Activated T-cell treated with anti-CD3 and anti-CD28 coated beads, Interleukin-2, amount 50 U/mL, for 24 hours (primary cell): ENCODE measurements at regions not wholly inside any gene's neighbourhood (a gene's known extent, or its start where the extent isn't known, plus 50 kb on each side); places are given as distances from the start of the nearest gene placed in this dataset.
"Not testable (repeated sequence)": the region's sequence is repeated elsewhere in the genome, so short reads cannot be mapped to it uniquely, and the experiment has no call there.

Source experiments
- DNase-seq: peaks from one replicate; pipeline ENCODE4 v3.0.0-alpha.2; 2020
- H3K27ac Mint-ChIP-seq: 2 replicates; pipeline ENCODE4 v1.8.0; 2020; ENCODE audit warnings: mild to moderate bottlenecking, mixed read lengths
- H3K27me3 Mint-ChIP-seq: 2 replicates; pipeline ENCODE4 v1.8.0; 2020; ENCODE audit warnings: mixed read lengths
- H3K36me3 Mint-ChIP-seq: 2 replicates; pipeline ENCODE4 v1.8.0; 2020; ENCODE audit warnings: low read depth, mixed read lengths
- H3K4me1 Mint-ChIP-seq: 2 replicates; pipeline ENCODE4 v1.8.0; 2020; ENCODE audit warnings: low read depth, mixed read lengths
- H3K4me3 Mint-ChIP-seq: 2 replicates; pipeline ENCODE4 v1.8.0; 2020; ENCODE audit warnings: mild to moderate bottlenecking, moderate library complexity, mixed read lengths
- H3K9me3 Mint-ChIP-seq: 2 replicates; pipeline ENCODE4 v1.8.0; 2020; ENCODE audit warnings: mixed read lengths

DNA sequence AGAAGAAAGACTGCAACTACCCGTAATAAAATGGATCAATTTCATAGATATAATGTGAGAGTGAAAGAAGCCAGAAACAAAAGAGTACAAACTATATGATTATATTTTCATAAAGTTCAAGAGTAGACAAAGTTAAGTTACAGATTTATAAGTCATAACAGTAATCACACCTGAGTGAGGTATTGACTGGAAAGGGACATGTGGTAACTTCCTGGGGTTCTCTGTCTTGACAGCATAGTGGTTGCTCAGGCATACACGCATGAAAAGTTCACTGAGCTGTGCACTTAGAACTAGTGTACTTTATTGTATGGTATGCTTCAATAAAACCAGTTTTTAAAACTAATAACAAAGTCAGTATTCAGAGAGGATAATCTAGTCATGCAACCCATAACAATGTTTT, 653.6 kb downstream of the EPM2A start:
- Mint-ChIP-seq H3K4me3 (no peak overlapping the region), H3K27me3 (peaks cover 4% of the 10 kb centered on the region), H3K9me3 (no peaks in the 10 kb centered on the region), H3K27ac (no peak overlapping the region), H3K4me1 (no peaks in the 10 kb centered on the region), H3K36me3 (no peaks in the 10 kb centered on the region)
- no peak for DNase-seq

DNA sequence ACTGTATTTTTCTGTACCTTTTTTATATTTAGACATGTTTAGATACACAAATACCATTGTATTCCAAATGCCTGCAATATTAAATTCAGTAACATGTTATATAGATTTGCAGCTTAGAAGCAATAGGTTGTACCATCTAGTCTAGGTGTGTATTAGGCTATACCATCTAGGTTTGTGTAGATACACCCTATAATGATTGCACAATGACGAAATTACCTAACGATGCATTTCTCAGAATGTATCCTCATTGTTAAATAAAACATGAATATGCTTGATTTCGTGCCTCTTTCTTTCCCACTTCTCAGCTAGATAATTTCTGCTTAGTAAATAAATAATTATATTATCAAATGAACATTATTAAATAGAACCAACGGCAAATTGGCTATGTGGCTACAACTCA, 653.0 kb downstream of the EPM2A start:
- Mint-ChIP-seq H3K36me3 (no peaks in the 10 kb centered on the region), H3K9me3 (no peaks in the 10 kb centered on the region), H3K4me3 (no peak overlapping the region), H3K27me3 (peaks cover 4% of the 10 kb centered on the region), H3K4me1 (no peaks in the 10 kb centered on the region), H3K27ac (no peak overlapping the region)
- no peak for DNase-seq

DNA sequence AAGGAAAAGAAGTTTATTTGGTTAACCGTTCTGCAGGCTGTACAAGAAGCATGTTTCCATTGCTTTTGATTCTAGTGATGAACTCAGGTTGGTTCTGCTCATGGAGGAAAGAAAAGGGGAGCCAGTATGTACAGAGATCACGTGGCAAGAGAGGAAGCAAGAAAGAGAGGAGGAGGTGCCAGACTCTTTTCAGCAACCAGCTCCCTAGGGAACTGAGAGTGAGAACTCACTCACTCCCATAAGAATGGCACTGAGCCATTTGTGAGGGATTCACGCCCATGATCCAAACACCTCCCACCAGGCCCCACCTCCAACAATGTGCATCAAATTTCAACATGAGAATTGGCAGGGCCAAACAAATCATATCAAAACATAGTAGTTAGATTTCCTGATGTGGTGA, 649.1 kb downstream of the EPM2A start:
- Mint-ChIP-seq H3K36me3 (no peaks in the 10 kb centered on the region), H3K4me1 (no peaks in the 10 kb centered on the region), H3K4me3 (no peak overlapping the region), H3K9me3 (no peaks in the 10 kb centered on the region), H3K27me3 (peaks cover 9% of the 10 kb centered on the region), H3K27ac (no peak overlapping the region)
- DNase-seq: no peak

DNA sequence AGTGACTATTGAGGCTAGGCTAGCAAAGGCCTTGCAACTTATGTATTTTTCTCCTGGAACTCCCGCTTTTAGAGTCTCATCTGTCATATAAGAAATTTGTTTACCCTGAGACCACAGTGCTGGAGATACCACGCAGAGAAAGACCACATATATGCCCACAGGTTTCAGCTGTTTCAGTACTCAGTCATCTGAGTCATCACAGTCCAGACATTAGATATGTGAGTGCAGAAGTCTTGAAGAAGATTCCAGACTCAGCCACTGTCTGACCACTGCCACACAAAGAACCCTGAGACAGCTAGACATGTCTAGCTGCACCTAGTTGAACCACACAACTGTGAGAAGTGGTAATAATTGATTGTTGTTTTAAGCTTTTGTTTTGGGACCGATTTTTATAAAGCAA, 648.3 kb downstream of the EPM2A start:
- no peak for DNase-seq
- Mint-ChIP-seq H3K4me3 (no peak overlapping the region), H3K27ac (no peak overlapping the region), H3K9me3 (no peaks in the 10 kb centered on the region), H3K4me1 (no peaks in the 10 kb centered on the region), H3K27me3 (peaks cover 9% of the 10 kb centered on the region), H3K36me3 (no peaks in the 10 kb centered on the region)

DNA sequence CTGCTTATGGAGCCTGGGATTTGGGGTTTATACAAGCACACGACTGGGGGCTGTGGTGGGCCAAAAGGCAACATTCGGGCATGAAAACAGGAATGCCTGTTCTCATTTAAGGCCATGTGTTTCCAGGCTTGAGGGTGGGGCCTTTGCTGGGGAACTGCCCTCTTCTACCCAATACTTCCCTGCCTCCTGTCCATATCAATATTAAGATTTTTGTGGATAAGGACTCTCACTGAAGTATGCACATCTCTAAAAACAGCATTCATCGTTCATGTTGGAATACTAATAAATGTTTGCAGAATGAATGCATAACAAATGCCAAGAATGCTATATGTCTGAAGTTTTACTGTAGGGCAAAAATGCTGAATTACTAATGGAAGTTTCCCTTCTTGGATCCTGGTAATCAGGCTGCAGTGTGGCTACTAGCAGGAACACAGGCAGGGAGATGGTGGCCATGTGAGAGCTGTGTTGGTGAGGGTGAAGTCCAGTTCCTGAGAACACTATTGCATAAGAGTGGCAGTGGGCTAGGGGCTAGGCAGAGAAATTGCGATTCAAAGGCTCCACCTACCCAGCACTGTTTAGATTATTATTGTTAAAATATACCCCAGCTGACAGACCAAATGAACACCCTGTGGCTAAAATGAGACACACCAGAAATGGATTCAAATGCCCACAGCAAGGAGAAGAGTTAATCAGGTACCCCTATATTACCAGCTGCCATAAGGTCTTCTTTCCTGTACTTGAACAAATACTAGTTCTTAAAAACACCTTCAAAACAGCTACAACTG, 644.3 kb downstream of the EPM2A start:
- peaks cover 9% of the 10 kb centered on the region for H3K27me3 Mint-ChIP-seq
- no peaks in the 10 kb centered on the region for H3K9me3 Mint-ChIP-seq

DNA sequence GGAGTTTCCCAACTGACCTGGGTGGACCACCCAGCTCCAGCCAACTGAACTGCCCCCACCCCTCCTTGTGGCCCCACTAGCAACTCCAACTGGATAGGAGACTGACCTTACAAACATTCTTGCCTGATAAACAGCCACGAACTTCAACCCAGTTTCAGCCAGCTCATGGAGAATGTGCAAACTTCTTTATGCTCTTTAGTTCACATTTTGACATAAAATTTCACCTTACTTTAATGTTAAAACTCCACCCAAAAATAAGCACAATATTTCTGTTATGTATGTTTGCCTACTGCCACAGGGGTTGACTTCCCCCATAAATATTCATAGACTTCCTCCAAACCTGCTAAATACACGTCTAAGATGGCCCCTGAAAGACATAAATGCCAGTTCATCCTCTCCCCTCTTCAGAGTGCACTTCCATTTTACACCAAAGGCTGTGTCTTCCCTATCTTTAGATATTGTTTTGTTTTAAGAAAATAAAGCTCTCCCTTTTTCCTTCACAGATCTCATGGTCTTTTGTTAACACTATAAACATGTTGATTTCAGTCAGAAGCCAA, 643.7 kb downstream of the EPM2A start:
- DNase-seq: no peak
- H3K4me1 Mint-ChIP-seq: no peaks in the 10 kb centered on the region
- H3K27ac Mint-ChIP-seq: no peak overlapping the region
- peaks cover 9% of the 10 kb centered on the region for H3K27me3 Mint-ChIP-seq
- no peak overlapping the region for H3K4me3 Mint-ChIP-seq
- H3K9me3 Mint-ChIP-seq: no peaks in the 10 kb centered on the region
- H3K36me3 Mint-ChIP-seq: no peaks in the 10 kb centered on the region

More for the DNA sequence above, 644.3 kb downstream of the EPM2A start:
- H3K27ac Mint-ChIP-seq: no peak overlapping the region
- DNase-seq: no peak
- H3K4me1 Mint-ChIP-seq: no peaks in the 10 kb centered on the region
- no peak overlapping the region for H3K4me3 Mint-ChIP-seq
- no peaks in the 10 kb centered on the region for H3K36me3 Mint-ChIP-seq

DNA sequence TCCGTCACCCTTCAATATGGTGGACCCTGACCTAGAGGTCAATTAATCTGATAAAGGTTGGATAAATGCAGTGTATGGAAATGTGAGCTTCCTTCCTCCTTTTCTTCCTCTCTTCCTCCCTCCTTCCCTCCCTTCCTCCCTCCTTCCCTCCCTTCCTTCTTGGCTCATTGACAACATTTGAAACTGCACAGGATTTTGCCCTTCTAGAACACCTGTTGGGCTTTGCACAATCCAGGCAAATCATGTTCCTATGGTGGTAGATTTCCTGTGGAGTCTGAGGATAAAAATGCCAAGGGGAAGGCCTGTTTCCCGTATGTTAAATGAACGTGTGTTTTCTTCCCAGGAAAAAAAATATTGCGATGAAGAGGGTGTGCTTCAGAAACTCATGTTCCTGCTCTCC, 642.8 kb downstream of the EPM2A start:
- H3K9me3 Mint-ChIP-seq: peaks cover under 1% of the 10 kb centered on the region
- H3K36me3 Mint-ChIP-seq: no peaks in the 10 kb centered on the region
- no peaks in the 10 kb centered on the region for H3K4me1 Mint-ChIP-seq
- DNase-seq: no peak
- no peak overlapping the region for H3K27ac Mint-ChIP-seq
- H3K27me3 Mint-ChIP-seq: peaks cover 9% of the 10 kb centered on the region
- no peak overlapping the region for H3K4me3 Mint-ChIP-seq

DNA sequence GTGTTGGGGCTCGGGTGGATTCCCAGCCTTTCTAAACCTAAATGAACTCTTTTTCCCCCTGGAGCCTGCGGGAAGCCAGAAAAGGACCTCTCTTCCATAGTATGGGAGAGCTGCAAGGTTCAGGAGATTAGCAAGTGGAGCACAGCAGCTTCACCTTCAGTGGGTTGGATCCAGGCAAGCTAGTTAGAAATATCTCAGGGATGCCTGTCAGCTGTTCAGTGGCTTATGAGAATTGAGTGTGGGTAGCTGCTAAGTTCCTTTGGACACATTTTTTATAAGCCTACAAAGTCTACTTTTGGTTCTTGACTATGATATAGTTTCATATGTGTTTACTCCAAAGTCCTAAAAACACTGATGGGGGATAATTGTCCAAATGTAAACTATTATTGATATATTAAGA, 642.1 kb downstream of the EPM2A start:
- H3K27ac Mint-ChIP-seq: no peak overlapping the region
- H3K27me3 Mint-ChIP-seq: peaks cover 9% of the 10 kb centered on the region
- H3K4me1 Mint-ChIP-seq: no peaks in the 10 kb centered on the region
- H3K36me3 Mint-ChIP-seq: no peaks in the 10 kb centered on the region
- peaks cover 6% of the 10 kb centered on the region for H3K9me3 Mint-ChIP-seq
- no peak overlapping the region for H3K4me3 Mint-ChIP-seq
- no peak for DNase-seq

DNA sequence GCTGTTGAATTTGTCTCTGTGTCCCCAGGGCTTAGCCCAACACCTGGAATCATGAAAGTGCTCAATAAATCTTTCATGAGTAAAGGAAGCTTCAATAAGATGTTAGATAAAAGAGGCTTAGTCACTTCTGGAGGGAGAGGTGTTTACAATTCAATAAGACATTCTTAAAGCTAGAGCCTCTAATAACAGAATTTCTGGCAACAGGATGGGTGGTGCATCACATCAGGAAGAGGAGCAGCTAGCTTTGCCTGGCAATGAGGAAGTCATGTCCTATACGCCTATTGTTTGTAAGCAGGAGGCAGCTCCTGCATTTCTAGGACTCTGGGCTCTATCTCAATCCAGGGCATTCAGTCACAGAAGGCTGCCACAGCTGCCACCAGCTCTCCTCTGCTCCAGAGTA, 638.5 kb downstream of the EPM2A start:
- Mint-ChIP-seq H3K9me3 (peaks cover 11% of the 10 kb centered on the region), H3K4me3 (no peak overlapping the region), H3K27me3 (no peaks in the 10 kb centered on the region), H3K27ac (no peak overlapping the region), H3K36me3 (no peaks in the 10 kb centered on the region), H3K4me1 (no peaks in the 10 kb centered on the region)
- no peak for DNase-seq

DNA sequence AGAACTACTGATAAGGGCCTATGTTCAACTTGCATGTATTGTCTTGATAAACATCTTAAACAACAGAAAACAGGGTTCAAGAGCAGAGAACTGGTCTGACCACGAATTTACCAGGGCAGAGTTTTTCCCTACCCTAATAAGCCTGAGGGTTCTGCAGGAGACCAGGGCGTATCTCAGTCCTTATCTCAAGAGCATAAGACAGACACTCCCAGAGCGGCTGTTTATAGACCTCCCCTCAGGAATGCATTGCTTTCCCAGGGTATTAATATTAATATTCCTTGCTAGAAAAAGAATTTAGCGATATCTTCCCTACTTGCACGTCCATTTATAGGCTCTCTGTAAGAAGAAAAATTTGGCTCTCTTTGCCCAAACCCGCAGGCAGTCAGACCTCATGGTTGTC, 637.2 kb downstream of the EPM2A start:
- H3K4me3 Mint-ChIP-seq: not testable (repeated sequence)

DNA sequence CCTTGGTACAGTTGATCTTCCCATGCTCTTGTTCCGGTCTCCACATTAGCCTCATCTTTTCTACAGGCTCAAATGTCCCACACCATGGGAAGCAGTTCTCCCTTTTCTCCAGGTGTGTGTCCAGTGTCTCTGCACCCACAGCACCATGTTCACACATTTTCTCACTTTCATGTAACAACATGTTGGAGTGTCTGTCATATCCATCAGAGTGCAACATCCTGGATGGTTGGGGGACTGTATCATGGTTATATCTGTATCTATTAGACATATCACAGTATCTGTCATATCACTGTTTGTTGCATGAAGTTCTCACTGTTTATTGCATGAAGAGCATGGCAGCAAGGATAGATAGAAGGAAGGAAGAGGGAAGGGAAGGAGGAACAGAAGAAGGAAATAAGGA, 635.6 kb downstream of the EPM2A start:
- Mint-ChIP-seq H3K9me3 (peaks cover 11% of the 10 kb centered on the region), H3K27ac (no peak overlapping the region), H3K4me3 (no peak overlapping the region), H3K27me3 (peaks cover 5% of the 10 kb centered on the region), H3K4me1 (no peaks in the 10 kb centered on the region), H3K36me3 (no peaks in the 10 kb centered on the region)
- DNase-seq: no peak

More for the DNA sequence above, 637.2 kb downstream of the EPM2A start:
- not testable (repeated sequence) for H3K27ac Mint-ChIP-seq, H3K4me1 Mint-ChIP-seq, H3K27me3 Mint-ChIP-seq, DNase-seq, H3K36me3 Mint-ChIP-seq
- H3K9me3 Mint-ChIP-seq: peaks cover 11% of the 10 kb centered on the region

DNA sequence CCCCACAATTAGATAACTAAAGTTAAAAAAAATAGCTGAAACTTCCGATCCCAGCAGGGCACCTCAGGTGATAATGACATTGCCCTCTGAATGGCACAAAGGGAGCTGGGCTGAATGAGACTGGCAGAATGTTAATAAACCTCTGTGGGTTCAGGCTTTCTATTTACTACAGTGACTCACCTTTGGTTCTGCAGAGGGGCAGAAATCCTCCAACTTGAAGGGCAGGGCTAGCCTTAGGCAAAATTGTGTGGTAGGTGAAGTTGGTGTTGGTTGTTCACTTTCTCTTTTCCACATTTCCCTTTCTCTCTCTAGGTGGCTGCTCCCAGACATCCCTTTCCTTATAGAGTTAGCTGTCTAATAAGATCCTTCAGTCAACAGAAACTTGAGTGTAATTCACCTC, 625.2 kb downstream of the EPM2A start:
- Mint-ChIP-seq H3K27me3 (peaks cover 12% of the 10 kb centered on the region), H3K36me3 (no peaks in the 10 kb centered on the region), H3K4me1 (no peaks in the 10 kb centered on the region), H3K4me3 (no peak overlapping the region), H3K9me3 (no peaks in the 10 kb centered on the region), H3K27ac (no peak overlapping the region)
- no peak for DNase-seq

DNA sequence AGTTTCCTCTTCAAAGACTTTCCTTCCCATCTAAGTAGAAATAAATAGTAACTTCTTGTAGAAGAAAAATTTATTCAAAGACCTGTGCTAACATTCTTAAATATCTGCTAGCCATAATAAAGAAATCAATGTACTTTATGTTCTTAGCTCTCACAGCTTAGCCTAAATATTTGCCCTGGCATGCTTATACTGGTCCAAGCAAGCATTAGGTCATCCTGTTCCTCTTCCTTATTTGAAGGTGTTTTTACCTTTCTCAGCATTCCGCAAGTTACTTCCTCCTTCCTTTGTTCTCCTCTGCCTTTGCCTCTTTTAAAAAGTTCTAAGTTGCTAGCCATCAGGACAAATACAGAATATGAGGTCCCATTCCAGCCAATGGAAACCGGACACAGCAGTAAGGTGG, 623.9 kb downstream of the EPM2A start:
- H3K4me3 Mint-ChIP-seq, H3K36me3 Mint-ChIP-seq, H3K4me1 Mint-ChIP-seq, DNase-seq, H3K9me3 Mint-ChIP-seq, H3K27ac Mint-ChIP-seq: not testable (repeated sequence)
- H3K27me3 Mint-ChIP-seq: peaks cover 17% of the 10 kb centered on the region

DNA sequence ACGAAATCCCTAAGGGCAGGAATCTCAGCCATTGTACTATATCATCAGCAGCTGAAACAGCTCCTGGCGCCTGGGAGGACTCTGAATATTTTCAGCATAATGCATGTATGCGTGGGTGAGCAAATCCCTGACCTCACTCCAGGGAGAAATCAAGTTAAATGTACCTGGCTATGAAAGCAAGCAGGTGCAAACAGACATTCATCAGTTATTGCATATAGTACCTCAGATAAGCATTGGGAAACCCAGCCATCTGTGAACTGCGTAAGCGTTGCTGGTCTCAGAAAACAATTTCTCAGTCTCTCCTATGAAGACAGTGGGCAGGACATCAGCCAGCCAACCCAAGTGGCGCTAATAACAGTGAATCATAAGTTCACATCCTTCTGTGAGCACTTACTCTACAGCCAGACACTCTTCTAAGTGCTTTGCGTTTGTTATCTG, 622.6 kb downstream of the EPM2A start:
- no peak overlapping the region for H3K27ac Mint-ChIP-seq
- no peaks in the 10 kb centered on the region for H3K9me3 Mint-ChIP-seq
- H3K36me3 Mint-ChIP-seq: no peaks in the 10 kb centered on the region
- H3K4me3 Mint-ChIP-seq: no peak overlapping the region
- DNase-seq: no peak
- peaks cover 17% of the 10 kb centered on the region for H3K27me3 Mint-ChIP-seq
- no peaks in the 10 kb centered on the region for H3K4me1 Mint-ChIP-seq

DNA sequence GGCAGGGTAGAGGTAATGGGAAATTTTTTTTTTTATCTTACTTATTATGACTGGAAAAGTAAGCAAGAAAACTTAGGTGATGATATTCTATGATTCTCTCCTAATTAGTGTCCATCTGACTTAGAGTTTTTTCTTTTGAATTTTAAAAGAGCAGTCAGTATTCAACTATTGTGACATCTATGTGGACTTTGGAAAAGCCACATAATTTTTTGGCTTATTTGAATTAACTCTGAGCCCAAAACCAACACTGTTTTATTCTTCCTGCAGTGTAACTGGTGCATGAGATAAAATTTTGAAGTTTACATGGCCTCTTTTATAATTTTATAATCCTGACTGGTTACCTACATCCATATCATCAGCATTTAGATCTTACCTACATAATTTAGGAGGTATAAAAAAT, 619.7 kb downstream of the EPM2A start:
- Mint-ChIP-seq H3K4me1 (no peaks in the 10 kb centered on the region), H3K27me3 (peaks cover 17% of the 10 kb centered on the region), H3K4me3 (no peak overlapping the region), H3K27ac (no peak overlapping the region), H3K36me3 (no peaks in the 10 kb centered on the region), H3K9me3 (no peaks in the 10 kb centered on the region)
- DNase-seq: no peak
